SU-DHL-6 (cell line): ENCODE measurements at regions not wholly inside any gene's neighbourhood (a gene's known extent, or its start where the extent isn't known, plus 50 kb on each side); places are given as distances from the start of the nearest gene placed in this dataset.

ENCODE experiments used
- EZH2phosphoT487 ChIP-seq: fragments of 200-600 bp; sonication (generic), shearing (Covaris generic); conservative IDR thresholded peaks from 2 replicates; pipeline ENCODE4 v1.6.1; 2018; ENCODE audit warnings: mild to moderate bottlenecking, antibody characterized with exemption, low read length, moderate library complexity, mixed read lengths
- TF ChIP-seq, protein P1 (sequence below): fragments of 200-600 bp; sonication (generic); IDR thresholded peaks from one replicate; pipeline ENCODE4 v1.5.1; 2017; ENCODE audit warnings: antibody characterized with exemption, mild to moderate bottlenecking, low read length, moderate library complexity; ENCODE audit not compliant: insufficient read depth, poor library complexity, severe bottlenecking

DNA sequence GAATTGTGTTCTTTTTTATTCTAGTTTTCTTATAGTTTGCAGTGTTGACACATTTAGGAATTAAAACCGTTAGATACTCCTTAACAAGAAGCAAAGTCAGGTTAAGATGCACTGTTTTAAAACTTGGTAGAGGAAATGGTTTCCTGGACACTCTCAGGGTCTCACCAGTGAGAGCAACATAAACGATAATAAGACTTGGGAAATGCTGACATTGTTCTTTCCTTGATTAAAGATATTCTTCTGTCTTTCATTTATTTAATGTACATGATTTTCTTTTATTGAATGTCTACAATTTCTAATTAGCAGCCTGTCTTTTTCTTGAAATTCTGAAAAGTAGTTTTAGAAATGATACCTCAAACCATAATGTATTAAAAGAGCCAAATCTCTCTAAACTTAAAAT, 707.9 kb upstream of the CHD1 start:
- no peak for TF ChIP-seq EZH2phosphoT487
- TF ChIP-seq, protein P1, sequence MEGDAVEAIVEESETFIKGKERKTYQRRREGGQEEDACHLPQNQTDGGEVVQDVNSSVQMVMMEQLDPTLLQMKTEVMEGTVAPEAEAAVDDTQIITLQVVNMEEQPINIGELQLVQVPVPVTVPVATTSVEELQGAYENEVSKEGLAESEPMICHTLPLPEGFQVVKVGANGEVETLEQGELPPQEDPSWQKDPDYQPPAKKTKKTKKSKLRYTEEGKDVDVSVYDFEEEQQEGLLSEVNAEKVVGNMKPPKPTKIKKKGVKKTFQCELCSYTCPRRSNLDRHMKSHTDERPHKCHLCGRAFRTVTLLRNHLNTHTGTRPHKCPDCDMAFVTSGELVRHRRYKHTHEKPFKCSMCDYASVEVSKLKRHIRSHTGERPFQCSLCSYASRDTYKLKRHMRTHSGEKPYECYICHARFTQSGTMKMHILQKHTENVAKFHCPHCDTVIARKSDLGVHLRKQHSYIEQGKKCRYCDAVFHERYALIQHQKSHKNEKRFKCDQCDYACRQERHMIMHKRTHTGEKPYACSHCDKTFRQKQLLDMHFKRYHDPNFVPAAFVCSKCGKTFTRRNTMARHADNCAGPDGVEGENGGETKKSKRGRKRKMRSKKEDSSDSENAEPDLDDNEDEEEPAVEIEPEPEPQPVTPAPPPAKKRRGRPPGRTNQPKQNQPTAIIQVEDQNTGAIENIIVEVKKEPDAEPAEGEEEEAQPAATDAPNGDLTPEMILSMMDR: no peak
